PC-9 (cell line): ENCODE measurements at regions not wholly inside any gene's neighbourhood (a gene's known extent, or its start where the extent isn't known, plus 50 kb on each side); places are given as distances from the start of the nearest gene placed in this dataset.

Experiments used
- BruUV-seq: library from RNA; stranded (reverse); fragments of 400-500 nt; replicated peaks from 2 replicates; lab custom pipeline; 2021; lab: Mats Ljungman, UMichigan
- CTCF ChIA-PET: fragments of 300-600 bp; sonication (Branson Sonifier 250); formaldehyde crosslinking; loops from one replicate; lab custom pipeline; 2022; ENCODE audit warnings: antibody characterized with exemption; lab: Charles Lee
- POLR2A ChIA-PET: fragments of 300-600 bp; sonication (Branson Sonifier 250); formaldehyde crosslinking; loops from one replicate; lab custom pipeline; 2022; ENCODE audit warnings: antibody characterized with exemption; ENCODE audit not compliant: unreplicated experiment; lab: Charles Lee
- DNase-seq, 2 experiments: peaks; one replicate each; pipeline versions ENCODE4 v3.0.0 to v3.0.0-alpha.2; 2015 to 2022; ENCODE audit warnings: mixed read lengths in 1 of 2
- H2AFZ ChIP-seq: fragments of 200-600 bp; sonication (generic); 2 replicates; pipeline ENCODE4 v1.8.1; 2017; ENCODE audit warnings: antibody characterized with exemption
- H3F3A ChIP-seq: fragments of 200-600 bp; sonication (generic); 2 replicates; pipeline ENCODE4 v1.8.1; 2017; ENCODE audit warnings: antibody characterized with exemption, mild to moderate bottlenecking, low read depth; ENCODE audit not compliant: insufficient read depth
- H3K27ac ChIP-seq: fragments of 200-600 bp; sonication (generic); 2 replicates; pipeline ENCODE4 v1.6.1; 2016; ENCODE audit warnings: mixed run types
- H3K27me3 ChIP-seq: fragments of 200-600 bp; sonication (generic); 2 replicates; pipeline ENCODE4 v1.6.1; 2016; ENCODE audit warnings: low read depth, mixed run types; ENCODE audit not compliant: insufficient read depth
- H3K36me3 ChIP-seq: fragments of 200-600 bp; sonication (generic); 2 replicates; pipeline ENCODE4 v1.6.1; 2016; ENCODE audit warnings: low read depth, mixed run types
- H3K4me1 ChIP-seq: fragments of 200-600 bp; sonication (generic); replicated peaks from 2 replicates; pipeline ENCODE4 v1.6.1; 2016; ENCODE audit warnings: mixed run types; ENCODE audit not compliant: insufficient read depth
- H3K4me2 ChIP-seq: fragments of 200-600 bp; sonication (generic); 2 replicates; pipeline ENCODE4 v1.6.1; 2017; ENCODE audit warnings: mixed run types
- H3K4me3 ChIP-seq: fragments of 200-600 bp; sonication (generic); 2 replicates; pipeline ENCODE4 v1.6.1; 2016; ENCODE audit warnings: mixed run types
- H3K79me2 ChIP-seq: fragments of 200-600 bp; sonication (generic); 2 replicates; pipeline ENCODE4 v1.6.1; 2017; ENCODE audit warnings: low read depth, mixed run types
- H3K9me2 ChIP-seq: fragments of 200-600 bp; sonication (generic); 2 replicates; pipeline ENCODE4 v1.8.1; 2017; ENCODE audit warnings: mild to moderate bottlenecking; ENCODE audit not compliant: insufficient read depth
- H3K9me3 ChIP-seq: fragments of 200-600 bp; sonication (generic); 2 replicates; pipeline ENCODE4 v1.8.1; 2016; ENCODE audit warnings: low read depth; ENCODE audit not compliant: insufficient read depth
- H4K20me1 ChIP-seq: fragments of 200-600 bp; sonication (generic); 2 replicates; pipeline ENCODE4 v1.8.1; 2017; ENCODE audit not compliant: insufficient read depth
- CTCF ChIP-seq: fragments of 200-600 bp; sonication (generic); conservative IDR thresholded peaks from 2 replicates; pipeline ENCODE4 v1.6.1; 2017; ENCODE audit warnings: mixed run types, antibody characterized with exemption, mild to moderate bottlenecking, moderate library complexity
- EZH2 ChIP-seq: fragments of 200-600 bp; sonication (generic); IDR thresholded peaks from 2 replicates; pipeline ENCODE4 v1.8.0; 2017; ENCODE audit warnings: antibody characterized with exemption, low read depth
- intact Hi-C: fragments of 100-400 bp; cut with micrococcal nuclease; formaldehyde crosslinking; loops from one replicate; pipeline ENCODE4 v1.10.0; 2022; ENCODE audit not compliant: unreplicated experiment

- Histone ChIP-seq H3F3A (no peaks in the 10 kb centered on the region), H3K27ac (no peak overlapping the region), H3K4me2 (no peak overlapping the region), H3K9me3 (no peaks in the 10 kb centered on the region), H2AFZ (no peak overlapping the region), H3K27me3 (no peaks in the 10 kb centered on the region), H3K4me3 (no peak overlapping the region), H3K36me3 (no peaks in the 10 kb centered on the region), H3K4me1 (no peaks in the 10 kb centered on the region), H3K9me2 (no peaks in the 10 kb centered on the region), H4K20me1 (no peaks in the 10 kb centered on the region), H3K79me2 (no peaks in the 10 kb centered on the region)
- POLR2A ChIA-PET: no interaction called here
- intact Hi-C loops: loop anchor here (5.0 to 10.0 kb wide), 2 partner anchors 48 to 156 kb away; no protein-coding TSS in a partner anchor
- DNase-seq: no peak
- CTCF ChIA-PET: no interaction called here
- BruUV-seq: no TSS peak
- TF ChIP-seq CTCF (no peak), EZH2 (no peak)
These were observed 73.4 kb upstream of the C1GALT1 start for GRCh38 chr7:7108931-7109330.

- TF ChIP-seq CTCF (no peak), EZH2 (no peak)
- POLR2A ChIA-PET: no interaction called here
- intact Hi-C loops: loop anchor here (5.0 to 10.0 kb wide), 2 partner anchors 47 to 155 kb away; no protein-coding TSS in a partner anchor
These were observed 72.4 kb upstream of the C1GALT1 start for GRCh38 chr7:7109934-7110333.

GRCh38 chr7:7110706-7111105 lies 71.6 kb upstream of the C1GALT1 start:
- H3K4me2 ChIP-seq: no peak overlapping the region
- H3K27me3 ChIP-seq: no peaks in the 10 kb centered on the region
- H2AFZ ChIP-seq: no peak overlapping the region
- no peaks in the 10 kb centered on the region for H4K20me1 ChIP-seq
- BruUV-seq: no TSS peak
- H3F3A ChIP-seq: no peaks in the 10 kb centered on the region
- TF ChIP-seq EZH2: no peak
- TF ChIP-seq CTCF: no peak
- H3K9me3 ChIP-seq: no peaks in the 10 kb centered on the region
- no peak overlapping the region for H3K27ac ChIP-seq
- no peak for DNase-seq
- CTCF ChIA-PET: no interaction called here
- no peaks in the 10 kb centered on the region for H3K4me1 ChIP-seq
- H3K36me3 ChIP-seq: no peaks in the 10 kb centered on the region
- H3K79me2 ChIP-seq: no peaks in the 10 kb centered on the region
- intact Hi-C loops: no loop called here
- no peak overlapping the region for H3K4me3 ChIP-seq
- POLR2A ChIA-PET: no interaction called here
- H3K9me2 ChIP-seq: no peaks in the 10 kb centered on the region

More at GRCh38 chr7:7109934-7110333, 72.4 kb upstream of the C1GALT1 start:
- Histone ChIP-seq H3K9me2 (no peaks in the 10 kb centered on the region), H3K27ac (no peak overlapping the region), H3K27me3 (no peaks in the 10 kb centered on the region), H3K36me3 (no peaks in the 10 kb centered on the region), H3F3A (no peaks in the 10 kb centered on the region), H3K4me3 (no peak overlapping the region), H3K79me2 (no peaks in the 10 kb centered on the region), H2AFZ (no peak overlapping the region), H4K20me1 (no peaks in the 10 kb centered on the region), H3K4me2 (no peak overlapping the region), H3K9me3 (no peaks in the 10 kb centered on the region), H3K4me1 (no peaks in the 10 kb centered on the region)
- no TSS peak for BruUV-seq
- CTCF ChIA-PET: no interaction called here
- DNase-seq: no peak
